ENCODE measurements at regions not wholly inside any gene's neighbourhood (a gene's known extent, or its start where the extent isn't known, plus 50 kb on each side); places are given as distances from the start of the nearest gene placed in this dataset.

DNA sequence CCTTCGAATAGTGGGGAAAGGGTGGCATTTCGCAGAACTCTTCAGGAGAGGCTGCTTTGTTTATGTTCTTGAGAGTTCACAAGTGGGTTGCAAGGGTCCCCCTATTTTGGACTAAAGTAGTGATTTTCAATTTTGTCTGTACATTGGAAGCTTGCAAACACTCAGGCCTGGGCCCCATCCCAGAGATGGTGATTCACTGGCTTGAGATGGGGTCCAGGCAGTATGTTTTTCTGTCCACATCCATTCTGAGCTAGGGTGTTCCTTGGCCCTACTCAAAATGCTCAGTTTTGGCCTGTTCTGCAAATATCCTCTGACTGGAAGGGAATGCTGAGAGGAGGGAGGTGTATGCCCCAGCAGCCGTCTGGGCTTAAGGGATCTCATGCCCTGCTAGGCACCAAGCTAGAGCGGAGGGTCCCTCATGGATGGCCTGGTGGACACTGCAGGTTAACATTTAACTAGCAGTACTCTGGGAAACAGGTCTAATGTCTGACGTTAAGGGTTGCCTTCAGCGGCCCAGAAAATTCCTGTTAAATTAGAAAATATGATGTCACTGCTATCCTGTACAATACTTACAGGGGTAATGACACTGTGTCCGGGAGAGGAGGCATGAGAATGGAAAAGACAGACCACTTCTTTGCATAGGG lies 181.4 kb downstream of the OPA1 start:
- H3K4me3 ChIP-seq (replicated peaks in 1 of 2; ENCODE audit: low read depth in 2 of 2, low read length in 2 of 2) = no peak overlapping the region
- TF ChIP-seq, protein P1, sequence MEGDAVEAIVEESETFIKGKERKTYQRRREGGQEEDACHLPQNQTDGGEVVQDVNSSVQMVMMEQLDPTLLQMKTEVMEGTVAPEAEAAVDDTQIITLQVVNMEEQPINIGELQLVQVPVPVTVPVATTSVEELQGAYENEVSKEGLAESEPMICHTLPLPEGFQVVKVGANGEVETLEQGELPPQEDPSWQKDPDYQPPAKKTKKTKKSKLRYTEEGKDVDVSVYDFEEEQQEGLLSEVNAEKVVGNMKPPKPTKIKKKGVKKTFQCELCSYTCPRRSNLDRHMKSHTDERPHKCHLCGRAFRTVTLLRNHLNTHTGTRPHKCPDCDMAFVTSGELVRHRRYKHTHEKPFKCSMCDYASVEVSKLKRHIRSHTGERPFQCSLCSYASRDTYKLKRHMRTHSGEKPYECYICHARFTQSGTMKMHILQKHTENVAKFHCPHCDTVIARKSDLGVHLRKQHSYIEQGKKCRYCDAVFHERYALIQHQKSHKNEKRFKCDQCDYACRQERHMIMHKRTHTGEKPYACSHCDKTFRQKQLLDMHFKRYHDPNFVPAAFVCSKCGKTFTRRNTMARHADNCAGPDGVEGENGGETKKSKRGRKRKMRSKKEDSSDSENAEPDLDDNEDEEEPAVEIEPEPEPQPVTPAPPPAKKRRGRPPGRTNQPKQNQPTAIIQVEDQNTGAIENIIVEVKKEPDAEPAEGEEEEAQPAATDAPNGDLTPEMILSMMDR (IDR thresholded peaks at IDR 0.05; ENCODE audit: low read depth, low read length) = no peak
- no peak for DNase-seq (ENCODE audit: low read depth in 2 of 2)

DNA sequence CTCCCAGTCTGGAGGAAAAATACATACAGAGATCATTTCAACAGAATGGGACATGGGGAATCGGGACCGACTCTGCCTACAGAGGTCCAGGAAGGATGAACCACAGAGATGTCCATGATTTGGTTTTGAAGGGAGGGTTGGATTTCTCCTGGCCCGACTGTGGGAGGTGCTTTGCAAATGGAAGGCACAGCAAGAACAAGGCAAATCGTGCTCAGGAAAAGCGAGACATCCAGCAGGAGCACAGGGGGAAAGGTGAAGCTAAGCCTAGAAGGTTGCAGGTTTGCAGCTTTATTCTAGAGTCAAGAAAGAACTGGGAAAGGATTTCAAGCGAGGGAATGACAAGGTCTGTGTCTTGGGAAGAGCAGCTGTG lies 181.9 kb downstream of the OPA1 start:
- TF ChIP-seq, protein P1 (IDR thresholded peaks at IDR 0.05; ENCODE audit: low read depth, low read length) = no peak
- no peak overlapping the region for H3K4me3 ChIP-seq (replicated peaks in 1 of 2; ENCODE audit: low read depth in 2 of 2, low read length in 2 of 2)
- no peak for DNase-seq (ENCODE audit: low read depth in 2 of 2)

DNA sequence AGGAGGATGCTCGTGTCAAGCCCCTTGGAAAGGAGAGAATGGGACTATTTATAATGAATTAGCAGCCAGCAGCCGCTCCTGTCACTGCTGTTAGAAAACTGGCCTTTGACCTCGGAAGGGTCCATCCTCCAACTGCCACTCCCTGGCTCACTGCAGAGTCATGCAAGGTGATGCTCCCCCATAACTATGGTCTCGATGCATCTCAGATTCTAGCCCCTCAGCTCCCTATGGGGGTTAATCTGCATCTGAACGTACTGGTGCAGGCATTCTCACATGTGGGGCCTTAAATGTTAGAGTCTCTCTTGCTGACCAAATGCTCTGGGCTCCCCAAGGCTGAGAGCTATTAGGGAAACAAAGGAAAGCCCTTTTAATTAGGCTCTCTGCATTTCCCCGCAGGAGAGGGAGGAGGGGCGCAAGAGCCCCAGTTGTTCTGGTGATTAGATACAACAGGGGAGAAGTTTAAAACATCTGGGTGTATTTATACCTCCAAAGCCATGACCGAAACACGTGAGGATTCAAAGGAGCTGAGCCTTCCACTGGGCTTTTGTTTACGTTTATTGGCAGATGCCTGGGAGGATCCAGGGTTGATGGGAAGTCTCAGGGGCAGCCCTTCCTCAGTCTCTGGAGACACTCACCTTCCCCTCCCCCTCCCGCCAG lies 182.5 kb downstream of the OPA1 start:
- DNase-seq (ENCODE audit: low read depth in 2 of 2) = no peak
- TF ChIP-seq, protein P1 (IDR thresholded peaks at IDR 0.05; ENCODE audit: low read depth, low read length) = no peak

DNA sequence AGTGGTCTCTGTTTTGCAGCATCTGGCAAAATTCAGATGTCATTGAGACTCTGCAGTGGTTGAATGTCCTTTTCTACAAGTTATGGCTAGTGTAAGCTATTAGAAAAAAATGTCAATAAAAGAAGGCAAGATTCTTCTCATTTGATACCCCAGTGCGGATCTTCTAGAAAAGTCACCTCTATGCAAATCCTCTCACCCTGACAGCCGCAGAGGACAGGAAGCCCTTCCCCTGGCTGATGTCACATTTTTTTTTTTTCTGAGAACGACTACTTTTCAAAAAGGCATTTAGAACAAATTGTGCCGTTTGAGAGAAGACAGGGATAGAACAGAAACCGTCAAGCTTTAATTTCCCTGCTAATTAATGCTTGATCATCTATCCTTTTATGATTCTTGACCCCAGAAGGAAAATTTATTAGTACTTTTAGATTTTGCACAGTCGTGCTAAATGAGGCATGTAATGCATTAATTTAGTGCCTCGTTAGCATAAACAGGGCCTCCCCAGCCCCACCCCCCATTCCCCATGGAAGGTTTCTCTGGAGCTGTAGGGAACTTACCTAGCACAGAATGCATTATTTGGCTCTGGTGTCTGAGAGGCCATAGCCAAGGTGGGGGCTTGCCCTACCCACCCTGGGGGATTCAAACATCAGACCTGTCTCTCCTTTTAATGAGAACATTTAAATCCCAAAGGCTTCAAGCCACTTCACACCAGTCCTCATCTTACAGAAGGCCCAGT lies 183.8 kb downstream of the OPA1 start:
- DNase-seq (ENCODE audit: low read depth in 2 of 2) = no peak
- no peak overlapping the region for H3K4me3 ChIP-seq (replicated peaks in 1 of 2; ENCODE audit: low read depth in 2 of 2, low read length in 2 of 2)
- TF ChIP-seq, protein P1 (IDR thresholded peaks at IDR 0.05; ENCODE audit: low read depth, low read length) = no peak

More for the DNA sequence above, 182.5 kb downstream of the OPA1 start:
- no peak overlapping the region for H3K4me3 ChIP-seq (replicated peaks in 1 of 2; ENCODE audit: low read depth in 2 of 2, low read length in 2 of 2)

DNA sequence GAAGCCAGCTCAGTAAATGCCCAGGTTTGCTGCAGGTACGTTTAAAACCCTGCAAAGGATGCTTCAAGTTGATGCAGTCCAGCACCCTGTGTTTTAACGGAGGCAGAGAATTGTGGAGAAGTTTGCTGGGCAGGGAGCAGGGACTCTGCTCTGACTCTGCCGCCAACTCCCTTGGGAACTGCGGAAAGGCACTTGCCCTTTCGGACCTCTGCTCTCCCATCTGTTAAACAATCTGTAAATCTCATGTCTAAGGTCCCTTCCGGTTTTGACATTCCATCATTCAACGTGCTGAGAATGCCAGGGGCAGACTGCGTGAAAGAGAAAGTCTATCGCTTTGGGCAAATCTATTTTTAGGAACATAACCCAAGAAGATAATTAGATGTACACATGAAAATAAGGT lies 184.5 kb downstream of the OPA1 start:
- DNase-seq (ENCODE audit: low read depth in 2 of 2) = no peak
- no peak overlapping the region for H3K4me3 ChIP-seq (replicated peaks in 1 of 2; ENCODE audit: low read depth in 2 of 2, low read length in 2 of 2)
- TF ChIP-seq, protein P1 (IDR thresholded peaks at IDR 0.05; ENCODE audit: low read depth, low read length) = no peak

DNA sequence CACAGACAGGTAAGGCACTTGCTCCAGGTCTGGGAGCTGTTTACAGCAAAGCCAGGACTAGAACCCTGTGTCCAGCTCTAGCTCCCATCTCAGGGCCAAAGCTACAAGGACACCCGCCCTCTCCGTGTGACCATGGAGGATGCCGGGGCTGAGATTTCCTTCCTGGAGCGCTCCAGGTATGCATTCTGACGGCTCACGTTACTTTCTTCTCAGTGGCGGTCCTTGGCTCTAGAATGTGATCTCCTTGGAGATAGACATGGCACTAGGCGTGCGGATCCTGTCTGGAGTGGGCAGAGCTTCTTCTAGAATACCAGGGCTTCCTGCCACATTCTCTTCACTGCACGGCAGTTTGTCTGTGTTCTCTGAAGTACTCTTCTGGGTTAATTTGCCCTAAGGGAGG lies 185.7 kb downstream of the OPA1 start:
- no peak for DNase-seq (ENCODE audit: low read depth in 2 of 2)
- TF ChIP-seq, protein P1 (IDR thresholded peaks at IDR 0.05; ENCODE audit: low read depth, low read length) = no peak
- H3K4me3 ChIP-seq (replicated peaks in 1 of 2; ENCODE audit: low read depth in 2 of 2, low read length in 2 of 2) = no peak overlapping the region
